ENCODE measurements at regions not wholly inside any gene's neighbourhood (a gene's known extent, or its start where the extent isn't known, plus 50 kb on each side); places are given as distances from the start of the nearest gene placed in this dataset.

GRCh38 chr3:86176445-86176784 lies 814.5 kb downstream of the VGLL3 start:
- no peaks in the 10 kb centered on the region for H3K27me3 Mint-ChIP-seq (ENCODE audit: insufficient read depth)
- peaks cover 29% of the 10 kb centered on the region for H3K9me3 Mint-ChIP-seq
- H3K27ac Mint-ChIP-seq = no peak overlapping the region
- H3K36me3 Mint-ChIP-seq (ENCODE audit: low read depth) = peaks cover 5% of the 10 kb centered on the region; the same call in 1 of the 2 replicates
- no peak for TF ChIP-seq CTCF (IDR thresholded peaks at IDR 0.05)
- no peak overlapping the region for H3K4me3 Mint-ChIP-seq
- DNase-seq = no peak
- H3K4me1 Mint-ChIP-seq (ENCODE audit: low read depth) = no peaks in the 10 kb centered on the region

- Mint-ChIP-seq H3K27me3 (ENCODE audit: insufficient read depth) (no peaks in the 10 kb centered on the region), H3K9me3 (peaks cover 27% of the 10 kb centered on the region), H3K4me1 (ENCODE audit: low read depth) (no peaks in the 10 kb centered on the region), H3K4me3 (no peak overlapping the region), H3K27ac (no peak overlapping the region), H3K36me3 (ENCODE audit: low read depth) (peaks cover 7% of the 10 kb centered on the region; the same call in 1 of the 2 replicates)
- DNase-seq = no peak
- no peak for TF ChIP-seq CTCF (IDR thresholded peaks at IDR 0.05)
Measured at GRCh38 chr3:86175593-86176444, 815.1 kb downstream of the VGLL3 start.

- no peaks in the 10 kb centered on the region for H3K4me1 Mint-ChIP-seq (ENCODE audit: low read depth)
- no peak overlapping the region for H3K4me3 Mint-ChIP-seq
- no peak for DNase-seq
- H3K27ac Mint-ChIP-seq = no peak overlapping the region
- peaks cover 7% of the 10 kb centered on the region; the same call in 1 of the 2 replicates for H3K36me3 Mint-ChIP-seq (ENCODE audit: low read depth)
- no peaks in the 10 kb centered on the region for H3K27me3 Mint-ChIP-seq (ENCODE audit: insufficient read depth)
- TF ChIP-seq CTCF (IDR thresholded peaks at IDR 0.05) = no peak
- peaks cover 27% of the 10 kb centered on the region for H3K9me3 Mint-ChIP-seq
Measured at GRCh38 chr3:86175051-86175536, 815.9 kb downstream of the VGLL3 start.

- Mint-ChIP-seq H3K27ac (no peak overlapping the region), H3K36me3 (ENCODE audit: low read depth) (peaks cover 7% of the 10 kb centered on the region; the same call in 1 of the 2 replicates), H3K4me3 (no peak overlapping the region), H3K9me3 (peaks cover 27% of the 10 kb centered on the region), H3K4me1 (ENCODE audit: low read depth) (no peaks in the 10 kb centered on the region), H3K27me3 (ENCODE audit: insufficient read depth) (no peaks in the 10 kb centered on the region)
- TF ChIP-seq CTCF (IDR thresholded peaks at IDR 0.05) = no peak
- no peak for DNase-seq
Measured at GRCh38 chr3:86173401-86173800, 817.5 kb downstream of the VGLL3 start.

DNA sequence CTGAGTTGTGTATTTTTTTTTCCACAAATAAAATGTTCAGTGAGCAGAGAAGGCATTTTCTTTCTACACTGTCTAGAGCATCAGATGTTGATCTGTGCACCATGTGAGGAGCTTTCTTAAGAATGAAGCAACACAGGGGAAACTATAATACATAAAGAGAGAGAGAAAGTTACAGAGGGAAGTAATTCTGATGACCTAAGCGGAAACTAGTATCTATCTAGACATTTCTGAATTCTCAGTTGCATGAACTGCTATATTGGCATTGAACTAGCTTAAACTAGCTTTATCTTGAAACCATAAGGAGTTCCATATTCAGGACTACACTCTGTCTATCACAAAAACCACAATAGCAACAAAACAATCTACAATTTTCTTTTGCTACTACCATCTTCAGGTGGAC lies 822.4 kb downstream of the VGLL3 start:
- no peak for DNase-seq
- no peak overlapping the region for H3K4me3 Mint-ChIP-seq
- no peaks in the 10 kb centered on the region for H3K27me3 Mint-ChIP-seq (ENCODE audit: insufficient read depth)
- TF ChIP-seq CTCF (IDR thresholded peaks at IDR 0.05) = no peak
- no peaks in the 10 kb centered on the region for H3K4me1 Mint-ChIP-seq (ENCODE audit: low read depth)
- H3K36me3 Mint-ChIP-seq (ENCODE audit: low read depth) = peaks cover 7% of the 10 kb centered on the region; the same call in 1 of the 2 replicates
- H3K9me3 Mint-ChIP-seq = peaks cover 14% of the 10 kb centered on the region
- H3K27ac Mint-ChIP-seq = no peak overlapping the region

All from HFFc6 (cell line).